Hepatocyte (in vitro differentiated cells): ENCODE measurements at regions not wholly inside any gene's neighbourhood (a gene's known extent, or its start where the extent isn't known, plus 50 kb on each side); places are given as distances from the start of the nearest gene placed in this dataset.

Experiments
- DNase-seq: peaks from one replicate; pipeline ENCODE4 v3.0.0-alpha.2; 2016; ENCODE audit warnings: low spot score
- H2AFZ ChIP-seq: fragments of 200-600 bp; sonication (generic); 2 replicates; pipeline ENCODE4 v1.6.0; 2016; ENCODE audit warnings: antibody characterized with exemption, mild to moderate bottlenecking
- H3K27ac ChIP-seq: fragments of 200-600 bp; sonication (generic); 2 replicates; pipeline ENCODE4 v1.5.1; 2016; ENCODE audit warnings: mild to moderate bottlenecking
- H3K27me3 ChIP-seq: fragments of 200-600 bp; sonication (generic); 2 replicates; pipeline ENCODE4 v1.6.1; 2016
- H3K36me3 ChIP-seq: fragments of 200-600 bp; sonication (generic); replicated peaks from 2 replicates; pipeline ENCODE4 v1.5.1; 2016; ENCODE audit warnings: low read depth; ENCODE audit not compliant: insufficient read depth
- H3K4me1 ChIP-seq: fragments of 200-600 bp; sonication (generic); 2 replicates; pipeline ENCODE4 v1.5.1; 2016; ENCODE audit warnings: mild to moderate bottlenecking, moderate library complexity; ENCODE audit not compliant: insufficient read depth
- H3K4me2 ChIP-seq: fragments of 200-600 bp; sonication (generic); 2 replicates; pipeline ENCODE4 v1.6.0; 2016
- H3K4me3 ChIP-seq: fragments of 200-600 bp; sonication (generic); 2 replicates; pipeline ENCODE4 v1.5.1; 2016; ENCODE audit warnings: mild to moderate bottlenecking
- H3K79me2 ChIP-seq: fragments of 200-600 bp; sonication (generic); 2 replicates; pipeline ENCODE4 v1.6.0; 2017; ENCODE audit warnings: mild to moderate bottlenecking
- H3K9me2 ChIP-seq: fragments of 200-600 bp; sonication (generic); replicated peaks from 2 replicates; pipeline ENCODE4 v1.6.0; 2017; ENCODE audit warnings: mild to moderate bottlenecking; ENCODE audit not compliant: insufficient read depth
- H3K9me3 ChIP-seq: fragments of 200-600 bp; sonication (generic); 2 replicates; pipeline ENCODE4 v1.5.1; 2016; ENCODE audit warnings: low read depth, mild to moderate bottlenecking
- H4K20me1 ChIP-seq: fragments of 200-600 bp; sonication (generic); 2 replicates; pipeline ENCODE4 v1.6.0; 2016; ENCODE audit warnings: mild to moderate bottlenecking; ENCODE audit not compliant: insufficient read depth, poor library complexity, severe bottlenecking
- EZH2 ChIP-seq: fragments of 200-600 bp; sonication (generic); IDR thresholded peaks from 2 replicates; pipeline ENCODE4 v1.6.1; 2016; ENCODE audit warnings: antibody characterized with exemption, mild to moderate bottlenecking, borderline replicate concordance
- EZH2phosphoT487 ChIP-seq: fragments of 200-600 bp; sonication (generic); IDR thresholded peaks from one replicate; pipeline ENCODE4 v1.6.1; 2018; ENCODE audit warnings: antibody characterized with exemption, mild to moderate bottlenecking, low read depth, moderate library complexity; ENCODE audit not compliant: unreplicated experiment, severe bottlenecking
- WGBS: methylation state at CpG from one replicate; pipeline ENCODE4 v1.1.6; 2016; ENCODE audit warnings: low lambda C conversion rate; ENCODE audit errors: missing lambda C conversion rate; 5-methylcytosine and 5-hydroxymethylcytosine counted together
- TF ChIP-seq, protein P1 (sequence below): fragments of 200-600 bp; sonication (generic); IDR thresholded peaks from 2 replicates; pipeline ENCODE4 v1.5.1; 2016; ENCODE audit warnings: antibody characterized with exemption, mild to moderate bottlenecking; ENCODE audit not compliant: poor library complexity

DNA sequence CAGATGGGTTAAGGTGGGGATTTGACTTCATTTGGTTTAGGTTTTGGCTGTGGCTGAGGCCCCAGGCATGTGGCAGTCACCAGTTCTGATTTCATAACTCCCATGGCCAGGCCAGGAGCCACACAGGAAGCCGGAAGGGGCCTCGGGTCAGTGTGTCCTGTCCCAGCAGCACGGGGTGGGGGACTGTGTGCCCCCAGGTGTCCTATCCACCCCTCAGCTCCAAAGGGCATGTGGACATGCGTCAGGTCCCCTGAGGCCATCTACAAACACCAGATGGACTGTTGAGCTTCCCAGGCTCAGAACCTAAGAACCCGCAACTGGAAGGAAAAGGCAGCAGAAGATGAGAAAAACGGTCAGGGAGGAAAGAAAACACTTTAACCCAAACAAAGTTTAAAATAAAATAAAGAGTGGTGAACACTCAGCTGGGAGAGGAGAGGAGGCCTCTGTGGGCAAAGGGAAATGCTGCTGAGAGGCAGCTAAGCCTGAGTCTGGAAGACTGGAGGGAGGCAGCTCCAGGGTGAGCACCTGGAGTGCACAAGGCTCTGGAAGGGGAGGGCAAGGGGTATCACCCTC lies 260.8 kb downstream of the AUH start:
- Histone ChIP-seq H3K4me3 (no peak overlapping the region), H3K9me2 (no peaks in the 10 kb centered on the region), H4K20me1 (no peaks in the 10 kb centered on the region), H3K27me3 (no peaks in the 10 kb centered on the region), H3K27ac (peak overlapping the region; percentile 28), H2AFZ (no peak overlapping the region), H3K4me2 (peak overlapping the region; percentile 37), H3K79me2 (no peaks in the 10 kb centered on the region), H3K4me1 (peaks cover 10% of the 10 kb centered on the region), H3K9me3 (no peaks in the 10 kb centered on the region), H3K36me3 (no peaks in the 10 kb centered on the region)
- no peak for DNase-seq
- 58% methylated on average over 6 of the region's 6 CpGs for WGBS
- TF ChIP-seq EZH2 (no peak), EZH2phosphoT487 (no peak)
- TF ChIP-seq, protein P1, sequence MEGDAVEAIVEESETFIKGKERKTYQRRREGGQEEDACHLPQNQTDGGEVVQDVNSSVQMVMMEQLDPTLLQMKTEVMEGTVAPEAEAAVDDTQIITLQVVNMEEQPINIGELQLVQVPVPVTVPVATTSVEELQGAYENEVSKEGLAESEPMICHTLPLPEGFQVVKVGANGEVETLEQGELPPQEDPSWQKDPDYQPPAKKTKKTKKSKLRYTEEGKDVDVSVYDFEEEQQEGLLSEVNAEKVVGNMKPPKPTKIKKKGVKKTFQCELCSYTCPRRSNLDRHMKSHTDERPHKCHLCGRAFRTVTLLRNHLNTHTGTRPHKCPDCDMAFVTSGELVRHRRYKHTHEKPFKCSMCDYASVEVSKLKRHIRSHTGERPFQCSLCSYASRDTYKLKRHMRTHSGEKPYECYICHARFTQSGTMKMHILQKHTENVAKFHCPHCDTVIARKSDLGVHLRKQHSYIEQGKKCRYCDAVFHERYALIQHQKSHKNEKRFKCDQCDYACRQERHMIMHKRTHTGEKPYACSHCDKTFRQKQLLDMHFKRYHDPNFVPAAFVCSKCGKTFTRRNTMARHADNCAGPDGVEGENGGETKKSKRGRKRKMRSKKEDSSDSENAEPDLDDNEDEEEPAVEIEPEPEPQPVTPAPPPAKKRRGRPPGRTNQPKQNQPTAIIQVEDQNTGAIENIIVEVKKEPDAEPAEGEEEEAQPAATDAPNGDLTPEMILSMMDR = no peak

GRCh38 chr9:91101611-91102168 lies 260.0 kb downstream of the AUH start:
- Histone ChIP-seq H3K36me3 (no peaks in the 10 kb centered on the region), H3K4me1 (peaks cover 10% of the 10 kb centered on the region), H3K9me3 (no peaks in the 10 kb centered on the region), H3K4me2 (no peak overlapping the region), H3K79me2 (no peaks in the 10 kb centered on the region), H3K27ac (no peak overlapping the region), H3K27me3 (no peaks in the 10 kb centered on the region), H3K4me3 (no peak overlapping the region), H4K20me1 (no peaks in the 10 kb centered on the region), H3K9me2 (no peaks in the 10 kb centered on the region), H2AFZ (no peak overlapping the region)
- WGBS = 83% methylated on average over 7 of the region's 7 CpGs
- TF ChIP-seq, protein P1 = no peak
- TF ChIP-seq EZH2 = no peak
- no peak for TF ChIP-seq EZH2phosphoT487
- DNase-seq = no peak

DNA sequence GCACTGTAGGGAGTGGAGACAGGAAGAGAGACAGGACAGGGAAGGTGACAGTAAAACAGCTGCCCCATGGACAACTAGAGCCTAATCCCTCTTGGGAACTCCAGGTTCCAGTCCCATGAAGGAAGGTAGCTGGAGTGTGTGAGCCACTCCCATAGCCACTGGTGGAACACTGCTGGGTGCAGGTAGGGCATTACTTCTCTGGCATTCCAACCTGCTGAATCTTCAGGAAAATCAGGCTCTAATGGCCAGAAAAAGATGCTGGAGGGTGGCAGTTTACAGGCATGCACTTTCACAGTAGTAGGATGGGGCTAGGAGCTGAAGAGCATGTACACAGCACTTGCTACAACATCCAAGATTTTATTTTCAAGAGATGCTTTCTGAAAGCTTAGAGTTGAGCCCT lies 259.4 kb downstream of the AUH start:
- Histone ChIP-seq H3K36me3 (no peaks in the 10 kb centered on the region), H3K4me3 (no peak overlapping the region), H3K4me1 (peaks cover 10% of the 10 kb centered on the region), H3K79me2 (no peaks in the 10 kb centered on the region), H3K27me3 (no peaks in the 10 kb centered on the region), H3K27ac (no peak overlapping the region), H3K9me2 (no peaks in the 10 kb centered on the region), H3K9me3 (no peaks in the 10 kb centered on the region), H2AFZ (no peak overlapping the region), H3K4me2 (no peak overlapping the region), H4K20me1 (no peaks in the 10 kb centered on the region)
- no peak for TF ChIP-seq EZH2phosphoT487
- TF ChIP-seq, protein P1 = no peak
- no peak for DNase-seq
